Thymus (tissue), 11 donors: ENCODE measurements at regions not wholly inside any gene's neighbourhood (a gene's known extent, or its start where the extent isn't known, plus 50 kb on each side); places are given as distances from the start of the nearest gene placed in this dataset.
"Not testable (repeated sequence)": the region's sequence is repeated elsewhere in the genome, so short reads cannot be mapped to it uniquely, and the experiment has no call there.

Source experiments
- DNase-seq, 9 donors: peaks; one replicate each; pipeline ENCODE4 v3.0.0-alpha.2; 2013; ENCODE audit warnings: low spot score in 9 of 9, low read depth in 6 of 9, missing footprints in 1 of 9
- H3K27ac ChIP-seq, 2 donors: one replicate each; pipeline ENCODE4 v1.5.1; 2013; ENCODE audit warnings: control low read depth in 1 of 2, low read depth in 1 of 2, low read length in 1 of 2, mild to moderate bottlenecking in 1 of 2, moderate library complexity in 1 of 2
- H3K27me3 ChIP-seq, 2 donors: one replicate each; pipeline ENCODE4 v1.5.1; 2013; ENCODE audit warnings: low read length in 1 of 2; ENCODE audit not compliant: control insufficient read depth in 2 of 2, insufficient read depth in 1 of 2
- H3K36me3 ChIP-seq, 2 donors: one replicate each; pipeline ENCODE4 v1.5.1; 2013; ENCODE audit warnings: low read length in 1 of 2, mild to moderate bottlenecking in 1 of 2, moderate library complexity in 1 of 2; ENCODE audit not compliant: control insufficient read depth in 2 of 2, insufficient read depth in 2 of 2
- H3K4me1 ChIP-seq, 2 donors: one replicate each; pipeline ENCODE4 v1.5.1; 2013; ENCODE audit warnings: low read length in 2 of 2; ENCODE audit not compliant: control insufficient read depth in 2 of 2, insufficient read depth in 2 of 2
- H3K4me3 ChIP-seq, 2 donors: one replicate each; pipeline ENCODE4 v1.5.1; 2013; ENCODE audit warnings: low read length in 2 of 2, control low read depth in 1 of 2, mild to moderate bottlenecking in 1 of 2
- H3K9me3 ChIP-seq, 2 donors: one replicate each; pipeline ENCODE4 v1.5.1; 2013; ENCODE audit warnings: low read length in 1 of 2, mild to moderate bottlenecking in 1 of 2; ENCODE audit not compliant: control insufficient read depth in 2 of 2, insufficient read depth in 1 of 2
- WGBS: extraction: QIAGEN DNeasy Blood & Tissue Kit; methylation state at CpG from one replicate; pipeline ENCODE4 v1.1.7; 2013; 5-methylcytosine and 5-hydroxymethylcytosine counted together
- donor health status: healthy.

DNA sequence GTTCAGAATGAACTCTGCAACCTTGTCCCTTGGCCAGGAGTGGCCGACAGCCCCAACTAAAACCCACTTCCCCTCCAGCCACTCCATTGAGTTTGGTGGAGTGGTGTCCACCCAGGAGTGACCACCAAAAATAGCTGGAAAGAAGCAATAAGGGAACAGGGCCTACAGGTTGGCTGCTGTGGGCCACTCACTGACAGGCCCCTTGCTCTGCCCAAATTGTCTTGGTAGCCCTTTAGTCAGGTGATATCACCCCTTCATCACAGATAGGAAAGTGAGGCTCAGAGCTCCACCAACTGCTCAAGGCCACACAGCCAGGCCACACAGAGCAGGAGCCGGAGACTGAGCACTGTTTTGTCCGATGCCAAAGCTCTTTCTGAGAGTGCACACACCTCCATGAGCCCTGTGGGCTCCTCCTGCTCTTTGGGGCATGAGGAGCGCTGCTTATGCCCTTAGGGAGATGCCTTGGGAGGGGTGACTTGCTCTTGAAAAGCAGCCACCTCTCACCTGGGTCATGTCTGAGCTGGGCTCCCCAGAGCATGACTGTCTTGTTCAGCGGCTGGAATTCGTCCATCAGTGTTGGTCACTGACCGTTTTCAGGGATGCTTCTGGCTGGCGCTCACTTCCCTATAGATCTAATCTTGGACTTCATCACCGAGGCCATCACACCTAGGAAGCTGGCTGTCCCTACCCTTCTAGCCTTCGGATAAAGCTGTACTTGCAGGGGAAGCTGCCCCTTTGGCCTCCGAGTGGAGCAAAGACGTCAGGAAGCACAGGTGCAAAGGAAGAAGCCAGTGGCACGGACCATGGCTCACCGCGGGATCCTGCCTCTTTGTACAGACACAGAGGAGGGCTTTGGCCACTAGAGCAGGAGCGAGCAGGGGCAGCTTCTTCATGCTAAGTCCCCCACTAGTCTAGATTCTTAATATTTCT, 186.0 kb upstream of the ZNF469 start:
- WGBS = 90% methylated on average over 16 of the region's 16 CpGs
- no peak overlapping the region for H3K27ac ChIP-seq

DNA sequence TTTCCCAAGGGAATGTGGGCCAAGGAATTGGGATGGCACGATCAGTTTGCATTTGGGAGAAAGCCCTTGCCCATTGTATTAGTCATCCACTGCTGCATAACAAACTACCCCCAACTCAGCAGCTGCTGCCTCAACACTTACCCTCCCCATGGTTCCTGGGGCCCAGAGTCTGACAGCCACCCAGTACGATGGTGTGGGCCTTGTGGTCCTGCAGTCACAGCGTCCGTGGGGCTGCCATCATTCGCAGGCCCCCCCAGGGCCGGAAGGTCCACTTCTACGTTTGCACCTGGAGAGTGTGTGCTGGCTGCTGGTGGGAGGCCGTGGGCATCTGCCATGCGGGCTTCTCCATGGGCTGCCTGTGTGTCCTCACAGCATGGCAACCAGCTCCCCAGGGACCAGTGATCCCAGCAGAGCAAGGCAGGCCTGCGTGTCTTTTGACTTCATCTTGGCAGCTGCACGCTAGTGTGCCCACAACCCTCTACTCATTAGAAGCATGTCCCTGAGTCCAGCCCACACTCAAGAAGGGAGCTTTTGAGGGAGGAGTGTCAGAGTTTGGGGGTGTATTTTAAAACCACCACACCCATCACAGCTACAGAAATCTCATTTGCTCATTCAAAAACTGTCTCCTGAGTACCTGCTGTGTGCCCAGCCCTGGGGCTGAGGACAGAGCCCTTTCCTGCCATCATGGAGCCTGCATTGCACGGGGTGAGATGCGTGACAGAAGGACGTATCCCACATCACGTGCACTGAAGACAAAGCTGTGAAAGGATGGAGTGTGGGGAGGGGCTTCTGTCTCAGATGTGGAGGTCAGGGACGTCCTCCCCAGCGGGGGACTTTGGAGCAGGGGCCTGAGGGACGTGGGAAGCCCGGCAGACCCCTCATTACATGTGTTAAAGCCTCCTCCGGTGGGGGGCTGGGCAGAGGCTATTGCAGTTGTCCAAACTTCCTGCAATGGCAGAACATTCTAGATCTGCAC, 185.0 kb upstream of the ZNF469 start:
- DNase-seq = no peak
- no peaks in the 10 kb centered on the region for H3K27me3 ChIP-seq
- 90% methylated on average over 20 of the region's 20 CpGs for WGBS
- H3K4me1 ChIP-seq = peaks cover 0 to 10% of the 10 kb centered on the region in 2 donors
- no peak overlapping the region for H3K27ac ChIP-seq
- H3K4me3 ChIP-seq = no peak overlapping the region
- no peaks in the 10 kb centered on the region for H3K36me3 ChIP-seq
- no peaks in the 10 kb centered on the region for H3K9me3 ChIP-seq

More for the DNA sequence above, 186.0 kb upstream of the ZNF469 start:
- DNase-seq = no peak
- H3K4me1 ChIP-seq = peaks cover 0 to 10% of the 10 kb centered on the region in 2 donors
- H3K4me3 ChIP-seq = no peak overlapping the region
- no peaks in the 10 kb centered on the region for H3K27me3 ChIP-seq
- no peaks in the 10 kb centered on the region for H3K36me3 ChIP-seq
- H3K9me3 ChIP-seq = no peaks in the 10 kb centered on the region

DNA sequence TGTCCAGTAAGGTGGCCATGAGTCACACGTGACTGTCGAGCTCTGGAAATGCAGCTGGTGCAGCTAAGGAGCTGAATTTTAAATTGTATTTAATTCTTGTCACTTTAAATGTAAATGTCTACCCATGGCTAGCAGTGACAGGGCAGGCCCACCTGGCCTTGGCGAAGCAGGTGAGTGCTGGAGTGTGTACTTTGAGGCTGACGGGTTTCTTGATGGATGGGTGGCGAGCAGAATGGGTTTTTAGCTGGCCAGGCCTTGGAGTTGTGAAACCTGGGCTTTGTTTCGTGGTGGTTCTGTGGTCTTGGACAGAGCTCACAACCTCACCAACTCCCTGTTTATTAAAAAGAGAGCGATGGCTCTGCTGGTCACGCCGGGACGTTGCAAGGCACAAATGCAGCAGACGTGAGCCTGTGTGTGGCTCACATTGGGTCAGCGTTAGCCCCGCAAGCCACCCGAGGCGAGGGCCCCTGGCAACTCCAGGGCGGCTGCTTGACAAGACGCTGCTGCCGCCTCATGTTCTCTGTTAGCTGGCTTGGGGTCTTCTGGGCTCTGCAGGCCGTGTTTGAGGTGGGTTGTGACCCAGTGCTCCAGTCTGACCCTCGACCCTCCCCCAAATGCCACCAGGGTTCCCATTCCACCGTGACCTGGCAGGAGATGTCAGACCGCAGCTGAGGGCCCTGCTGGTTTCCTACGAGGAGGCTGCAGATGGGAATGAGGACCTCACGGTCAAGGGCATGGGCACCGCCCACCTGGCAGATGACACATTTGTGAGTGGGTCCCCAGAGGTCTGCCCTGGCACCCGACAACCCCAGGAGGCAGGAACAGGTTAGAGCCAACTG, 184.1 kb upstream of the ZNF469 start:
- WGBS = 89% methylated on average over 23 of the region's 26 CpGs
- H3K9me3 ChIP-seq, H3K4me3 ChIP-seq, H3K4me1 ChIP-seq, H3K36me3 ChIP-seq, H3K27me3 ChIP-seq, DNase-seq, H3K27ac ChIP-seq: not testable (repeated sequence)

DNA sequence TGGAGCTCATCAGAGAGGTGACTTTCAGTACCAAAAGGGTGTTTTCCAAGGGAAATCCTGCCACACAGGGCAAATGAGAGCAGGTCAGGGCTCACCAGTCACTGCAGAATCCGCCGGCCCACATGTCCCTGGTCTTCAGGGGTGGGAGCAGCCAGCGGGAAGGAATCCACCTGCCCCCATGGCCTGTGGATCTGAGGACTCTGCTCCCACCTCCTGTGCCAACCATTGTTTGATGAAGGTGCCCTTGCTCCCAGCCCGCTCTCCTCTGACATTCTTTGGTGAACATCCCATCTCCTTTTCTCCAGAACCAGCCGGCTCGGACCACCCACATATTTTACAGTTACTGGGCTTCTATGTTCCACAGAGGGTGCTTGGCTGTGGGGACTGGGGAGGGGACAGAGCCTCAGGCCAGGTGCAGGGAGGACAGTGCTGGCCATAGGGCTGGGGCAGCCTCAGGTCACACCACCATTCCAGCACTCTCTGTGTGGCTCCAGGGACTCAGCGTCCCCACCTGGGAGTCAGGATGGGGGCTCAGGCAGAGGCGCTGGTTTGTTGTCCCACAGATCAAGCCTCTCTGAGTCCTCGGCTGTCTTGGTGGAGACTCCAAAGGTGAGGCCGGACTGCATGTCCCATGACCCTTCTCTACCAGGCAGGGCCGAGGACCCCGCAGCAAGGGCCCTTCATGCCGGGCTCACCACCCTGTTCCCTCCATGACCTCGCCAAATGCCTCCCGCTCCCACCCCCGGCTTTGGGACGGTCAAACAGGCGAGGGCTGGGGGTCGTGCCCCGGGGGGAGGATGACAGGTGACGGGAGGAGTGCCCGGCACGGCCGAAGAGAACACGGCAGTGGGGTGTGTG, 183.2 kb upstream of the ZNF469 start:
- not testable (repeated sequence) for H3K36me3 ChIP-seq, H3K27ac ChIP-seq, DNase-seq, H3K4me3 ChIP-seq, H3K9me3 ChIP-seq, H3K27me3 ChIP-seq, H3K4me1 ChIP-seq
- 88% methylated on average over 25 of the region's 25 CpGs for WGBS

DNA sequence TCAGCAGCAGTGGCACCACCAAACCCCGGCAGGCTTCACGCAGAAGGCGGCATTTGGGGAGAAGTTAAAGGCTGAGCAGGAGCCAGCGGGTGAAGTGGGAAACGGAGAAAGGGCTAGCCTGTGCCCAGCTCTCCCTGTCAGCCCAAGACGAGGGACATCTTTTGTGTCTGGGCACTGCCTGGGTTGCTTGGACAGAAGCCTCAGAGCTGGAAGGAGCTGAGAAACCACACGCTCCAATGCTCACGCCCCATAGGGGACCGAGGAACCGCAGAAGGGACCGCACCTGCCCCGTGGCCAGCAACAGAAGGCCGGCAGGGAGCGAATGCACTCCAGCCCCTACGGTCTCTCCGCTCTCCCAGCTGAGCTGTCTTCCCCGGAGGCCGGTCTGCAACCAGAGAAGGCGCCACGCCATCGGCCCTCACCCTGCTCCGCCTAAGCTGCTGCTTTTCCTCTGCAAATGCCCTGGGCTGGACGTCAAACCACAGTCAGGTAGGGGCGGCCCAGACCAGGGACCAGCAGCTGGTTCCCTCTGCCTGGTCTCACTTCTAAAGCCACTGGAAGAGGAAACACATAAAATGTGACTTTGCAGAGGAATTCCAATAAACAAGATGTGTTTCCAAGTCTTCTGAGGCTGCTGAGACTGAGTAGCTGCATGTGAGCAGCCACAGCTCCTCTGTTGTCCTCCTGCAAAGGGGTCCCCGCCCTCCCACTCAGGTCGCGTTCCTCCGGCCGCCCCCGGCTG, 182.4 kb upstream of the ZNF469 start:
- not testable (repeated sequence) for H3K36me3 ChIP-seq, DNase-seq, H3K27me3 ChIP-seq, H3K27ac ChIP-seq, H3K4me3 ChIP-seq, H3K4me1 ChIP-seq, H3K9me3 ChIP-seq
- WGBS = 90% methylated on average over 29 of the region's 30 CpGs

DNA sequence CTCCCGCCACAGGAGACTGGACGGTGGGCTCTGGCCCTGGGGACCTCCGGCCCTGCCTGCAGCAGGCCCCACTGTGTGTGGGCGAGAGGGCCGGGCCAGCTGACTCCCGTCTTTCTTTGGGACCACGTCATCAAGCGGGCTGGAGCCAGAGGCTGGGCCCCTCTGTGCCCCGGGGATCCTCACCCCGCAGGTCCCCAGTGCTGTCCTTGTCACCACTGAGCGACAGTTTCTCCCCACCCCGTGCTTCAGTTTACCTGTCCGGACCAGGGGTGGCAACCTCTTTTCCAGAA, 181.9 kb upstream of the ZNF469 start:
- Histone ChIP-seq H3K27me3 (no peaks in the 10 kb centered on the region), H3K4me1 (no peaks in the 10 kb centered on the region), H3K27ac (no peak overlapping the region), H3K9me3 (no peaks in the 10 kb centered on the region), H3K36me3 (no peaks in the 10 kb centered on the region), H3K4me3 (no peak overlapping the region)
- no peak for DNase-seq
- WGBS = 97% methylated on average over 13 of the region's 13 CpGs

DNA sequence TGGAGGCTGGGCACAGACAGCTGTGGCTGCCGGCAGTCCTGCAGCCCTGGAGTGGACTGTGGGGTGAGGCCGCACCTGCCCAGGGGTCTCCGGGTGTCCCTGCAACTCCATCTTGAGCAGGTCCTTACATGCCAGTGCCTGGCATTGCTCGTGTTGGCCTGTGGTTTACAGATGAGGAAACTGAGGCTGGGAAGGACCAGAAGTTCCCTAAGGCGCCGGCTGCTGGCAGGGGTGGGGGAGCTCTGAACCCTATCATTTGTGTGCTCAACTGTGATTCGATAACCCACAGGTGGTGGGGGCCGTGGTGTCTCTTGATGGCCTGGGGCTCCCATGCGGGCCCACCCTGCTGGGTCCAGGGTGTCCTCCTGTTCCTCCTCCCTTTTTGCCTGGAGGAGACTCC, 181.1 kb upstream of the ZNF469 start:
- H3K36me3 ChIP-seq, H3K4me1 ChIP-seq, DNase-seq, H3K9me3 ChIP-seq, H3K4me3 ChIP-seq, H3K27me3 ChIP-seq, H3K27ac ChIP-seq: not testable (repeated sequence)
- 88% methylated on average over 9 of the region's 9 CpGs for WGBS
